Superior temporal gyrus (tissue), 1 donor: ENCODE measurements at regions not wholly inside any gene's neighbourhood (a gene's known extent, or its start where the extent isn't known, plus 50 kb on each side); places are given as distances from the start of the nearest gene placed in this dataset.

Source experiments
- DNase-seq: peaks from one replicate; pipeline ENCODE4 v3.0.0-alpha.2; 2016; ENCODE audit errors: extremely low spot score

- no peak for DNase-seq
Measured at GRCh38 chr12:85509081-85509856, 229.2 kb downstream of the ALX1 start.

DNA sequence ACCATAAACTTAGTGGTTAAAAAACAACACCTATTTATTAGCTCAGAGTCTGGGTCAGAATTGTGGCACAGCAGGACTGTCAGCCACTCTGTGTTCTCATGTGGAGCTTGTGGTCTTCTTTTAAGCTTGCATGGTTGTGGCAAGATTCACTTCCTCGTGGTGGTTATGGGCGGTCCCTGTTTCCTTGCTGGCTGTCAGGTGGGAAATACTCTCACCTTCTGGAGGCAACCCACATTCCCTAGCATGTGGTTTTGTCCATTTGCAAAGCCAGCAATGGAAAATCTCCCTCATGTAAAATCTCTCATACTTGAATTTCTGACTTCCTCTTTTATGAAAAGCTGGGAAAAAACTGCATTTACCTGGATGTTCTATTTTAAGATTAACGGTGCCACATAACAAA is 229.8 kb downstream of the ALX1 start:
- no peak for DNase-seq

- no peak for DNase-seq
Measured at GRCh38 chr12:85516039-85516438, 236.0 kb downstream of the ALX1 start.

DNA sequence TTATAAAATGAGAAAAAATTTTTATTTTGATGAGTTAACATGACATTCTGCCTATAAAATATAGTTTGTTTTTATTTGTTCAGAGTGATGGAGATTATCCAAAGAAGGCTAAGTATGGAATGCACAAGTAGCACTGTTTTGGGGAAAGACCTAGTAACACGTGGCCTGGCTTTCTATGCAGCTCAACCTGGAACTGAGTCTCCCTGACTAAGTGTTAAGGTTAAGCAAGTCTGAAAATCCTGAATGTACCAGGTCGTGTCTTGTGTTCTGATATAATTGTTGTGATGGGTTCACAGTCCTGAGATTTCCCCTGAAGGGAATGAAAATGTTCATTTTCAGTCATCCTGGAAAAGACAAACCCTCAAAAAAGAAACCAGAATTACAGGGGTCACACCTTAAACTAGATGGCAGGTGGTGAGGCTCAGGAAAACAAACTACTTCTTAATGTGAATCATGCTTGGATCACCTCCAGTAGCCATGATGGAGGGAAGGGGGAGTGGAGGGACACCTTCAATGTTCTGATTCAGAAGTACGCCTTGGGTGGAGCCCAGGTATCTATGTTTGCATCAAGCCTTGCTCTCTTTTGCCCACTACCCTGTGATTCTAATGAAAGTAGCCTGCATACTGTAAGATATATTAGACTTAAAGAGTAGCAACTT is 236.8 kb downstream of the ALX1 start:
- DNase-seq: no peak

GRCh38 chr12:85519163-85519562 is 239.1 kb downstream of the ALX1 start:
- no peak for DNase-seq

DNA sequence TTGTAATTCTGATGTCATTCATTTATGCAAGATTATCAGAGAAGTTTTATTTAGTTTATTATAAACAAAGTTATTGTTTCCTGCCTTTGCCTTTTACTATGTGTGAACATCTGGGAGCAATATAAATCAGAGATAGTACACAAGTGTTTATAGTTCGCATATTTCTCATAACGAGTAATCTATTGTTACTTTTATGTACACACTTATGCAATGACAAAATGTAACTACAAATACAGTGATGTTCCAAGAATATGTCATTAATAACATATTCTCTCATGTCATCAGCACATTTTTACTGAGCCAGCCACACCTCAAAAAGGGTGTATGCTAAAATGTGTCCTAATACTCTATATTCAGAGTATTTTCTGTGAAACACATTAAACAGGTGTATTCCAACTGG is 243.2 kb downstream of the ALX1 start:
- no peak for DNase-seq

DNA sequence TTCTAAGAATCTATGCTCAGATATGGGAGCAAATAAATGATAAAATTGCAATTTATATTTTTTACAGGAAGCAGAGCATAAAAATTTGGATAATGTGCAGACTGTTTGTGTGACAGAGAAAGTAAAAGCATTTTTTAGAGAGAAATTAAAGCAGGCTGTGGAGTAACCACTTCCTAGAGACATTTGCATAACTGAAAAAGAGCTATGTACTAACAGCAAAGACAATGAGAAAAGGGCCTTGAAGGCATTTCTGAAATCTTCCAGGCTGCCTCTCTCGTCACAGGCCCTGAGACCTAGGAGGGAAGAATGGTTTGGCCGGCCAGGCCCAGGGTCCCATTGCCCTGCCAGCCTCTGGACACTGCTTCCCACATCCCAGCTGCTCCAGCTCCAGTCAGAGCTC is 247.2 kb downstream of the ALX1 start:
- no peak for DNase-seq

DNA sequence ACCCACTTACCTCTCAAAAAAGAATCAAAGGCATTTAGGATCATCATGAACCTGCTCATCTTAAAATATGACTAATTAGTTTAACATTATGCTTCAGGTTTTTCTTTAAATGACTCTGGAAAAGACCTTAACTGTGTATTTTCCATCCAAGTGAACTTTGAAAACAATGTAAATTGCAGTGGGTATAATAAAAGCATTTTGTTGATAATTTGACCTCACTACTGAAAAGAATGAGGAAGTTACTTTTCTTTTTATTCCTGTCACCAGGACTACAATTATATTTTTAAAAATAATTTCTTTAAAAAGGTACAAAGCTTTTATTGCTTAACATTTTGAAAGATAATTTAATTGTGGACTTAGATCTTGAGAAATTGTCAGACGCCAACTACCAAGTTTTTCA is 249.9 kb downstream of the ALX1 start:
- no peak for DNase-seq

DNA sequence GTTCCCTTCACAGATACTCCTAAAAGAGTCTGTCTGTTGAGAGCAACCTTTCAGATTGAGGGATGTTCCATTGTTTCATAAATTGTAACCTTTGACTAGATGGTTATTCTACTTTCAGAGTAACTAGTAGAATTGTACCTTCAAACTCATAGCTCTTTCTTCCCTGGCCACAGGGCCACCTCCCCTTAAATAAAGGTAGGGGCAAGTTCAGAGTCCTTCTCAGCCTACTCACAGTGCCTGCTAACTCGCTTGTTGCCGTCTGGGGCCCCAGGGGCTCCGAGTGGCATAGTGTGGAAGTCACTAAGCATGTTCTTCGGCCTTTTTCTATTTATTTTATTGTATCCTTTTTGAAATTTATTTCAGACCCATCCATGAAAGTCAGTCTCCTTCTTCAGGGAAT is 250.4 kb downstream of the ALX1 start:
- DNase-seq: no peak

GRCh38 chr12:85531341-85531740 is 251.3 kb downstream of the ALX1 start:
- DNase-seq: no peak

GRCh38 chr12:85549640-85550039 is 269.6 kb downstream of the ALX1 start:
- DNase-seq: no peak

DNA sequence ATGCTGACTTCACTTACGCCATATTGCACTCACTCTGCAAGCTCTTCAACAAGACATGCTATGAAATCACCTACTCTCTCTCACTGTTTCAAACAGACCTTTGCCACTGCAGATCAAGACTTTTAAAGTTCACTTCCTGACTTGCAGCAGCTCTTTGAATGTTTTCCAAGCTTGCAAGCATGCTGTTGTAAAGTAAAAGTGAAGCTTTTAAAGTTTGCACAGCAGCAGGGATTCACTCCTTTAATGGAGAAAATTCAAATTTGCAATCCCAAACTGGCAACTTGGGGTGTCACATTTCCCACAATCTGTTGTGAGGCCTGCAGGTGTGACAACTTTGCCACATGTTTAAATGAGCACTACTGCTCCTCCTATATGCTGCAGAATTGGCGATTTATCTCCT is 270.9 kb downstream of the ALX1 start:
- no peak for DNase-seq

- DNase-seq: no peak
Measured at GRCh38 chr12:85552461-85552860, 272.4 kb downstream of the ALX1 start.

DNA sequence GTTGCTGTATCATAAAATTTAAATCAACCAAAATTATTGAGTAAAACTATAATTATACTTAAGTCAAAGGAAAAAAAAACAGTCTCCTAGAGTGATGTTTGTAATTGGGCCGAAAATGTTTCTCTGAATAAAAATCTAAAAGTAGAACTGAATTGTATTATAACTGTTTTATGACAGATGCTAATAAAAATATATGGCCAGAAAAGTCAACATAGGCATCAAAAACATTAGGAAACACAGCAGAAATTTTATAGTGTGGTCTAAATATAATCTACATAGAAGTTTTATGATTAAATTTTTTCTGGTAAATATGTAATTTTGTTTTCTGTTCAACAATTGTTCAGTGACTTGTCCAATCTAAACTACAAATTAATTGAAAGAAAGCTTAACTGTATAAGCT is 277.8 kb downstream of the ALX1 start:
- no peak for DNase-seq

GRCh38 chr12:85558684-85559083 is 277.5 kb downstream of the RASSF9 start:
- DNase-seq: no peak

- no peak for DNase-seq
Measured at GRCh38 chr12:85559127-85559526, 277.1 kb downstream of the RASSF9 start.

GRCh38 chr12:85559536-85559935 is 276.7 kb downstream of the RASSF9 start:
- DNase-seq: no peak

DNA sequence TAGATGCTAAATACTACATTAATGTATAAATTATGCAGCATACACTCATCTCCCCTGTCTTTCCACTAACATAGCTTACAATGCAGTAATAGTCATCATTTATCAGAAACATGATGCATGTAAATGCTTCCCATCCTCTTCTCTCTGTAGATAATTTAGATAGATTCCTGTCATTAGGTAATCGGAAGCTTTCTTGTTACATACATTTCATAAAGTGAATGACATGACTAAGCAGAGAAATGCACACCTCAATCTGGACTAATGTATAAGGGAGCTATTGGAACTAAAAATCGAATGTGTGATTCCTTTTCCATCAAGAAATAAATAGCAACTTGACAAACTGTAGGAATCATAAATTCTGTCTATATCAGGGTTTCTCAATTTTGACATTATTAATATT is 273.4 kb downstream of the RASSF9 start:
- DNase-seq: no peak

- DNase-seq: no peak
Measured at GRCh38 chr12:85564786-85565185, 271.4 kb downstream of the RASSF9 start.

DNA sequence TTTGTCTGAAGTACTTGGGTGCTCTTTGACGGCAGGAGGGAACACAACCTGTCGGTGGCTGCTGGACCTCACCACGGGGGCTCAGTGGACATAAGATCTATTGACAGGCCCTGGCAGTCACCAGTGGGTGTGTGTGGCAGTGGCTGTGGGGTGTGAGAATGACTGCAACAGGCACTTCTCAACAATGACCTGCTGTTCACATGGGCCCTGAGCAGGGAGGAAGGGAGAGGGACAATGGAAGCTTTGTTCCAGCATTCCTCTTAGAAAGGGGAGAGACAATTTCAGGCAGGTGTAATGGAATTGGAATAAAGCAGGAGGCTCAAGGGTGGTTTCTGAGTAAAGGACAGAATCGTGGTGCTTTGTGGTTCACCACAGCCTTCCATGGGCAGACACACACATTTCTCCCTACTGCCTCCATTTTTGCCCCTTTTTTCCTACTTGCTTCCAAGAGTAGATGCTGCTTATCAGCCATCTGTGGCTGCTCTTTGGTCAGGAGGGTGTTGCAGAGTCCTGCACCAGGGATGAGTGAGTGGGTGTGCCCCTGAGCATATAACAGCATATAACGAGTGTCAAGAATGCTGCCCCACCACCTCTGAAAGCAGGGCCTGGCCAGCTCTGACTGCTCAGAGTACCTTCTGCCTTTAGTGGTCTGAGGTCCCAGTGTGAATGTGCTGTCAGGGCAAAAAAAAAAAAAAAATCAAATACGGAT is 267.7 kb downstream of the RASSF9 start:
- no peak for DNase-seq

DNA sequence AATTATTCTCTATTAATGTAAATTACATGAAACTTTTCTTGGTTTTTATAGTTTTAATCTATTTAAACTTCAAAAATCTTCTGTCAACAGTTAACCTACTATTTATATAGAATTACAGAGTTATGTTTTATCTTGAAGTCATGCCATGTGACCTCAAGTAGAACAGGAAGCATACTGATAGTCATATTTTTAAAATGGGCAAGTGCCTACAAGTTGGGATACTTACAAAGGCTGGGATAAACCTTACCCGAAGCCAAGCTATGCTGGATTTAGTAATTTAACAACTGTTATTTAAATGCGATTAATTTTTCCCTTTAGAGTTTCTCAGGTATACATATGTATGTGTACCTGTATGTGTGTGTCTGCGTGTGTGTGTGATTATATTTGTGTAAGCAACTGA is 266.9 kb downstream of the RASSF9 start:
- DNase-seq: no peak

GRCh38 chr12:85572956-85573355 is 263.3 kb downstream of the RASSF9 start:
- no peak for DNase-seq

DNA sequence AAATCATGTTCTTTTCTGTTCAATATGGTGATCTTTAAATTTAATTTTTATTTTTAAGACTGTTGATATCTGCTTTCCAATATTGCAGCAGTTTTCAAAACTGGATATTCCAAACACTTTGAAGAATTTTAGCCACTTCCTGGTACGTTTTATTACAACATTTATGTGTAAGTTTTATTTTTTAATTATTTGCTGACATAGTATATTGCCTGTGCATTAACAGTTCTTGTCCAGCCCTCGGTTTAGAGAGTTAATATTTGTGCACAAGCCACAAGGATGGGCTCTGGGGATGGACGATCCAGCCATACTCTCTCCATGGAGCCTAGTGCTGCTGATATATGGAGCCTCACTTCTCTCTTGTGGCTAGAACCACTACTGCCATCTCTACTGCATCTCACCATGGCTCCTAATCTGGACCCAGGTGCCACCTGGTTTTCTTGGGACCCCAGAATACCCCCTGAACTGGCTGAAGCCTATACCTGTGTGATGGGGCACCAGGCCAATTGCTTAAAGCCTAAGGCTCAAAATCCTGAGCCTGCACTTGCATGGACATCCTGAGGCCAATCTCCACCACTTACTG is 262.5 kb downstream of the RASSF9 start:
- DNase-seq: no peak
